ENCODE measurements at regions not wholly inside any gene's neighbourhood (a gene's known extent, or its start where the extent isn't known, plus 50 kb on each side); places are given as distances from the start of the nearest gene placed in this dataset.

- no peak overlapping the region for H2AK5ac ChIP-seq (ENCODE audit: insufficient read length, low read length)
- WGBS (ENCODE audit: extremely low coverage, insufficient read length, low lambda C conversion rate): no CpG with 5 or more reads among the region's 9 CpGs
- H4K20me1 ChIP-seq (ENCODE audit: control insufficient read depth, insufficient read depth, insufficient read length): no peaks in the 10 kb centered on the region
- no peak overlapping the region for H3K27ac ChIP-seq (ENCODE audit: insufficient read length, low read depth, low read length)
- no peak overlapping the region for H4K5ac ChIP-seq (ENCODE audit: insufficient read length, low read depth, low read length)
- H3K4me1 ChIP-seq (ENCODE audit: insufficient read depth, low read length): peaks cover 8% of the 10 kb centered on the region; the same call in 1 of the 2 replicates
- no peak overlapping the region for H3T11ph ChIP-seq (ENCODE audit: low read length)
- no peak overlapping the region for H3K9ac ChIP-seq (ENCODE audit: extremely low read depth, insufficient read length, low read length)
- H3K23me2 ChIP-seq (ENCODE audit: insufficient read length, low read depth, low read length, poor library complexity, severe bottlenecking): no peaks in the 10 kb centered on the region
- H3K79me2 ChIP-seq (ENCODE audit: insufficient read depth, low read length): no peaks in the 10 kb centered on the region
- no peak overlapping the region for H4K8ac ChIP-seq (replicated peaks; ENCODE audit: insufficient read length, low read depth, low read length)
- H3K14ac ChIP-seq (ENCODE audit: insufficient read depth, low read length): no peak overlapping the region
- no peak overlapping the region for H2BK120ac ChIP-seq (ENCODE audit: low read depth, low read length, poor library complexity, severe bottlenecking)
- no peak overlapping the region for H4K91ac ChIP-seq (ENCODE audit: insufficient read length, low read depth, low read length)
- H3K4me2 ChIP-seq (ENCODE audit: insufficient read depth, insufficient read length, low read length): no peak overlapping the region
- H3K79me1 ChIP-seq (ENCODE audit: insufficient read depth, low read depth, low read length, poor library complexity, severe bottlenecking): no peaks in the 10 kb centered on the region
- H3K4ac ChIP-seq (ENCODE audit: low read depth, low read length): no peak overlapping the region
- no peak overlapping the region for H3K56ac ChIP-seq (ENCODE audit: insufficient read length, low read depth, low read length)
- peaks cover 1% of the 10 kb centered on the region; the same call in 1 of the 2 replicates for H3K27me3 Mint-ChIP-seq (ENCODE audit: low read depth)
- no peaks in the 10 kb centered on the region for H3K27me3 ChIP-seq (ENCODE audit: insufficient read depth, low read length)
- H3K9me3 Mint-ChIP-seq: 0 out of 5 replicates have a peak, but pooled peaks cover 0 to 3% of the 10 kb centered on the region in 2 experiments
- H3K18ac ChIP-seq (ENCODE audit: insufficient read length, low read depth, low read length): no peak overlapping the region
- H2AFZ ChIP-seq (ENCODE audit: low read length): no peak overlapping the region
- no peak for TF ChIP-seq CTCF (conservative IDR thresholded peaks at IDR 0.05)
- H2BK5ac ChIP-seq (ENCODE audit: insufficient read length, low read length): no peak overlapping the region
- H3K9me3 ChIP-seq (ENCODE audit: control insufficient read depth, low read depth, low read length): no peaks in the 10 kb centered on the region
- H3K4me3 Mint-ChIP-seq: no peak overlapping the region
- H2BK12ac ChIP-seq (ENCODE audit: insufficient read length, low read depth, low read length): no peak overlapping the region
- H2BK15ac ChIP-seq (ENCODE audit: low read depth, low read length): no peak overlapping the region
- peaks cover 9 to 10% of the 10 kb centered on the region in 2 experiments for H3K4me1 Mint-ChIP-seq
- DNase-seq: no peak
- H3K36me3 Mint-ChIP-seq (ENCODE audit: insufficient read depth in 1 of 3, low read depth in 3 of 3): peaks cover 0 to 2% (median 0%) of the 10 kb centered on the region in 3 experiments; a peak in 2 of 7 replicates
- H3K27ac Mint-ChIP-seq: no peak overlapping the region; a peak in 1 of 7 replicates
- no peak overlapping the region for H2BK20ac ChIP-seq (ENCODE audit: low read depth, low read length, poor library complexity, severe bottlenecking)
- H3K23ac ChIP-seq (ENCODE audit: insufficient read length, low read depth, low read length): no peak overlapping the region
These were observed 87.5 kb downstream of the BOD1L2 start for GRCh38 chr18:57234346-57234745.
